LNCaP clone FGC (cell line): ENCODE measurements at regions not wholly inside any gene's neighbourhood (a gene's known extent, or its start where the extent isn't known, plus 50 kb on each side); places are given as distances from the start of the nearest gene placed in this dataset.
"Not testable (repeated sequence)": the region's sequence is repeated elsewhere in the genome, so short reads cannot be mapped to it uniquely, and the experiment has no call there.

Source experiments
- DNase-seq: peaks from one replicate; pipeline ENCODE4 v3.0.0-alpha.2; 2011; ENCODE audit warnings: low read depth
- H3K4me3 ChIP-seq: 2 replicates; pipeline ENCODE4 v1.5.1; 2011; ENCODE audit warnings: mild to moderate bottlenecking, low read depth, low read length, control low read depth
- TF ChIP-seq, protein P1 (sequence below): IDR thresholded peaks from 2 replicates; pipeline ENCODE4 v1.5.1; 2012; ENCODE audit warnings: mild to moderate bottlenecking; ENCODE audit not compliant: control insufficient read depth, insufficient read depth; ENCODE audit errors: extremely low read depth

DNA sequence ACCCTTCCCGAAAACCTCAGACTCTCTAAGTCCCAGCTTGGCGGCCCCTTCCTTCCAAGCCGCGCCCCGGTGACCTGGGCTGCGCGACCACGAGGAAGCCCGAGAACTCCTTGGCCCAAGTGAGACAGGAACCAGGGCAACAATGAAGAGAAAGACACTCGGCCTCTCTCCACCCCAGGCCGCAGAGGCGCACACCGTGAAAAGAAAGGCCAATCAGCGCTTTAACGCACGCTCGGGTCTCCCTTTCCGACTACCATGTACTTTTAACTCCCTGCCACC, 166.4 kb upstream of the PPP1R3A start:
- TF ChIP-seq, protein P1, sequence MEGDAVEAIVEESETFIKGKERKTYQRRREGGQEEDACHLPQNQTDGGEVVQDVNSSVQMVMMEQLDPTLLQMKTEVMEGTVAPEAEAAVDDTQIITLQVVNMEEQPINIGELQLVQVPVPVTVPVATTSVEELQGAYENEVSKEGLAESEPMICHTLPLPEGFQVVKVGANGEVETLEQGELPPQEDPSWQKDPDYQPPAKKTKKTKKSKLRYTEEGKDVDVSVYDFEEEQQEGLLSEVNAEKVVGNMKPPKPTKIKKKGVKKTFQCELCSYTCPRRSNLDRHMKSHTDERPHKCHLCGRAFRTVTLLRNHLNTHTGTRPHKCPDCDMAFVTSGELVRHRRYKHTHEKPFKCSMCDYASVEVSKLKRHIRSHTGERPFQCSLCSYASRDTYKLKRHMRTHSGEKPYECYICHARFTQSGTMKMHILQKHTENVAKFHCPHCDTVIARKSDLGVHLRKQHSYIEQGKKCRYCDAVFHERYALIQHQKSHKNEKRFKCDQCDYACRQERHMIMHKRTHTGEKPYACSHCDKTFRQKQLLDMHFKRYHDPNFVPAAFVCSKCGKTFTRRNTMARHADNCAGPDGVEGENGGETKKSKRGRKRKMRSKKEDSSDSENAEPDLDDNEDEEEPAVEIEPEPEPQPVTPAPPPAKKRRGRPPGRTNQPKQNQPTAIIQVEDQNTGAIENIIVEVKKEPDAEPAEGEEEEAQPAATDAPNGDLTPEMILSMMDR, result no peak
- H3K4me3 ChIP-seq, result no peak overlapping the region
- no peak for DNase-seq

DNA sequence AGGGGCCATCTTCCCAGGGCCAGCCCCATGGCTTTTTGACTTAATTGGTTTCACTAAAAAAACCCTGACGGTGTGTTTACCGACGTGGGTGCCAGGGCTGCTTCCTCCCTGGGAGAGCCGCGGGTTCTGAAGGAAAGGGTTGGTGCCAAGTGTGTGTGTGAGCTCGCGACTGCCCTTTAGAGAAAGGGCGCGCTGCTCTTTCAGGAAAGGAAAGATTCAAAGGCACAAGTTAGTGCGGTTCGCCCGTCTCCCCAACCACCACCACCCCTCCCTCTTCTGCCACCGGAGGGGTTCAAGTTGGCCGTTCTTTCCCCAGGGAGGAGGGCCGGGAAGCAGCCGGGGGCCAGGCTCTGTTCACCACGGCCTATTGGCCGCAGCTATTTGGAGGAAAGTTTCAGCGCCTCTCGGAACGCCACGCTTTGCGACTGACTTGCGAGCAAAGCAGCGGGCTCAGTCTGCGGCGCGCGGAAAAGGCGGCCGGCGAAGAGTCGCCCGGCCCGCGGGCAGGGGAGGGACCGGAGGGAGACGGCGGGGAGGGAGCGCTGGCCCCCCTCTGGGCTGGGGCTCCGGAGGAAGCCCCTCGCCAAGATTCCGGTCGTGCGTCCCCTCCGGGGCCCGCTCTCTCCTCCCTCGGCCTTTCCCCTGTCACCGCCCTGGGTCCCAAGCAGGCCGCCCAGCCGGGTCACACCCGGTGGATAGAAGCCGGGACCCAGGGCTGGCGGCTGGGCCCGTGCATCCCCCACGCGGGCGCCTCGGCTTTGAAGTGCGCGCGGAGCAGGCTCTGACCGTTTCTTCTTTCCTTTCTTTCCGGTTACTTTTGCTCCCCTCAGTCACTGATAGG, 165.9 kb upstream of the PPP1R3A start:
- TF ChIP-seq, protein P1, result no peak
- no peak for DNase-seq
- no peak overlapping the region for H3K4me3 ChIP-seq

DNA sequence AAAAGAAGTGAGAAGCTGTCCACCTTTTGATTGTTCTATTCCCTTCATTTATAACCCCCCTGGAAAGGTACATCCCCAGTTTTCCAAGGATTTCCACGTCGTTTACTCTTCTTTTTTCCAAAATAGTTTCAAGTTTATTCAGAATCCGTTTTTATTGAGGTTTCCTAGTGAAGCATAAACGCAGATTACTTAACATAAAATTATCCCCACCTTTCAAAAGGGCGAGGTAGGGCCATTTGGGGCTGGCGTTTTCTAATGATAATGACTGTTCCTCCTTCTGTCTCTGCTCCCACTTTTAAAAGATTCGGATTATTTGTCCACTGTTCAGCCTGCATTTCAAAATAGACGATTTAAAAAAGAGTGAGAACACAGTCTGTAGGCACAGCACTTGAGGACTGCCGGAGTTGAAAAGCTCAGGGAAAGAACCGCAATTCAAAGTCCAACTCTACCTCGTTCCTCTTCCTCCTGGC, 165.2 kb upstream of the PPP1R3A start:
- DNase-seq, result no peak
- no peak overlapping the region for H3K4me3 ChIP-seq
- TF ChIP-seq, protein P1, result no peak

DNA sequence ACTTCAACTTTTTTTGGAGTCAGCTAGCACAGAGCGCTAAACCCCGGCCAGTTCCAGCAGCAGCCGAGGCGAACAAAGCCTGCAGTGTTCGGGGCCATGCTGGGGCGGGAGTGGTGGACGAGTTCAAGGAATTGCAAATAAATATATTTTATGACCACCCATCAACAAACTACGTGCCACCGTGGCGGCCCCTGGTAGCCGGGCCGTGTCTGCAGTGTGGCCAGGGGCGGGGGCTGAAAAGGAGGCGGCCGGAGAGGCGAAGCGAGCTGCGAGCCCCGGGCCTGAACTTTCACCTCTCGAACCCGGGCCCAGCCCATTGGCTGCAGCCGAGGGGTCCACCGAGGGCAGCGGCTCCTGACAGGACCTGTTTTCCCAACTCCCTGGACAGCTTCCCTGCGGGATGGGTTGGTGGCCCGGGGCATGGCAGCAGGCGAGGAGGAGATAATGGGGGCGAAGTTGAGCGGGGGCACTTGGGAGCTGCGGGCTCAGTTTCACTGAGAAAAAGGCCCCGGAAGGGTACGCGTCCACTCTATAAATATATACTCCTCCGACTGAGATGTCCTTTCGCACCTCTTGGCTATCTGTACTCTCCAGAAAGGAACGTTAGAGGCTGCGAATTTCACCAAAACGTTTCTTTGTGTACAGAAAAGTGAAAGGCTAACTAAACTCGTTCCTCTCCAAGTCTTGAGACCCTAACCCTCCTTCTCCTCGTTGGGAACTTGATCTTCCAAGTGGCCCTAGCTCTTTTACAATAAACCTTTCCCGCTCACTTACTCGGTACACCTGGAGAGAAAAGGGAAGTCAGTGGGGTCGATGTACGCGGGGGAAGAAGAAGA, 164.6 kb upstream of the PPP1R3A start:
- H3K4me3 ChIP-seq, result no peak overlapping the region
- DNase-seq, result no peak
- TF ChIP-seq, protein P1, result no peak

DNA sequence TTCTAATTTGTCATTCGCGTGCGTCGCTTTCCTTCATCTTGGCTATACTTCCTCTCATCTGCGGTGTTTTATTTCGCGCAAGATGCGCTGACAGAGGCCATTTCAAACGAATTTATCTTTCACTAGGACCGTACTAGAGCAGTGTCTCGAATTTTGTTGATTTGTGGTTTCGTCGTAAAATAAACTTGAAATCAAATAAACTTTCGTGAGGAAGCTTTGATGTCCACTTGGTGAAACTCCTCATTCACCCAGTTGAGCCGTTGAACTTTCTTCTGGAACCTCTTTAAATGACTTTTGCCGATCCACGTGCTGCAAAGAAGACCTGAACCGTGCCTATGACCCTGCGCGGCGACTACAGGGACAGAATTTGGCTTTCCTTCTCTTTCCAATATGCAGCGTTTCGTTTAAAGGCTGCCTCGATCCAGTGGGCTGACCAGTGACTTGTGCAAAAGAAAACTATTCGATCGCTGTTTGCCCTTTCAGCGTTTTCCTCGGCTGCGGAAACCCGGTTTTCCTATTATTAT, 163.9 kb upstream of the PPP1R3A start:
- DNase-seq, result no peak
- TF ChIP-seq, protein P1, result no peak
- no peak overlapping the region for H3K4me3 ChIP-seq

DNA sequence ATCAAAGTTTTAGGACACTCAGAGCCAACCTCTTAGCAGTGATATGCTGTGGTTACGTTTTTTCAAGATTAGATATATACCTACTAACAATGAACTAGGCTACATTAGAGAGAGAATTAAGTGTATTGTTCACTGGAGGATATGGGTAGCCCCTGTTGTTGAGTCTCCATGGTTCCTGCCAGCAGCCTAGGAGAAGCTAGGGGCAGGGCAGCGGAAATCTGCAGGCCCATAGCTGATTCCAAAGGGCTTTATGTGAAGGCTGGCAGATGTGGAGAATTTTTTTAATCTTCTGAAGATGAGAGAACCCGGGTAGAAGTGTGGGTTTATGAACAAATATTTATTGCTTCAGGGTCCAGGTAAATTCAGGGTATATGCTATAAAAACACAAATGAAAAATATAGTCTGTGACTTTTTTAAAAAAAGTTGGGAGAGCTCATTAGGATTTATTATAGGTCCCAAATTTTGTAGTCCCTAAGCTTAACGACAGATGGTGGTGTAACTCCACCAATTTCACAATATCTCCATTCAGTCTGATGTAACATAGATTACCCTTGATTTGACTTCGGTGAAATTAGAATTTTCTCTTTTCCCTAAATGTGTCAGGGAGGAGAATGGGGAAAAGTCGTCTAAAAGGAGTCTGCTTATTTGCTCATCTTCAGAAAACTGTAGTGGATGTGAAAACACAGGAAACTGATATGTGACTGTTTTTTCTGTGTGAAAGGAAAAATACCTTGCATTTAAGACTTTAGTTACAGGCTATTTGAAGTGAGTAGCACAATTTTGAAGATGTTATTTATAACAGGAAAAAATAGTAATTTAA, 163.0 kb upstream of the PPP1R3A start:
- TF ChIP-seq, protein P1, result peak; percentile 64
- H3K4me3 ChIP-seq, result no peak overlapping the region
- DNase-seq, result no peak

DNA sequence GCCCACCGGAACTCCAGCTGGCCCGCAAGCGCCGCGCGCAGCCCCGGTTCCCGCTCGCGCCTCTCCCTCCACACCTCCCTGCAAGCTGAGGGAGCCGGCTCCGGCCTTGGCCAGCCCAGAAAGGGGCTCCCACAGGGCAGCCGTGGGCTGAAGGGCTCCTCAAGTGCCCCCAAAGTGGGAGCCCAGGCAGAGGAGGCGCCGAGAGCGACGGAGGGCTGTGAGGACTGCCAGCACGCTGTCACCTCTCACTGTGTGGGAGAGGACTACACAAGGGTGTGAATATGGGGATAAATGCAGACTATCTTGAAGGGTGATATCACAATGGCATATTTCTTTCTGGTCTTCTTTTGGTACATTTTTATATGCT, 158.3 kb upstream of the PPP1R3A start:
- H3K4me3 ChIP-seq, DNase-seq: not testable (repeated sequence)

DNA sequence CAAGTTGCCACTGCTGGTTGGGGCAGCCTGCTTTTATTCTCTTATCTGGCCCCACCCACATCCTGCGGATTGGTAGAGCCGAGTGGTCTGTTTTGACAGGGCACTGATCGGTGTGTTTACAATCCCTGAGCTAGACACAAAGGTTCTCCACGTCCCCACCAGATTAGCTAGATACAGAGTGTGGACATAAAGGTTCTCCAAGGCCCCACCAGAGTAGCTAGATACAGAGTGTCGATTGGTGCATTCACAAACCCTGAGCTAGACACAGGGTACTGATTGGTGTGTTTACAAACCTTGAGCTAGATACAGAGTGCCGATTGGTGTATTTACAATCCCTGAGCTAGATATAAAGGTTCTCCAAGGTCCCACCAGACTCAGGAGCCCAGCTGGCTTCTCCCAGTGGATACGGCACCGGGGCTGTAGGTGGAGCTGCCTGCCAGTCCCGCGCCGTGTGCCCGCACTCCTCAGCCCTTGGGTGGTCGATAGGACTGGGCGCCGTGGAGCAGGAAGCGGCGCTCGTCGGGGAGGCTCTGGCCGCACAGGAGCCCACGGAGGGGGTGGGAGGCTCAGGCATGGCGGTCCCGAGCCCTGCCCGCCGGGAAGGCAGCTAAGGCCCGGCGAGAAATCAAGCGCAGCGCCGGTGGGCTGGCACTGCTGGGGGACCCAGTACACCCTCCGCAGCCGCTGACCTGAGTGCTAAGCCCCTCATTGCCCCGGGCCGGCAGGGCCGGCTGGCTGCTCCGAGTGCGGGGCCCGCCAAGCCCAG, 157.8 kb upstream of the PPP1R3A start:
- not testable (repeated sequence) for DNase-seq, H3K4me3 ChIP-seq
